MM.1S (cell line): ENCODE measurements at regions not wholly inside any gene's neighbourhood (a gene's known extent, or its start where the extent isn't known, plus 50 kb on each side); places are given as distances from the start of the nearest gene placed in this dataset.

Experiments
- DNase-seq: peaks from one replicate; pipeline ENCODE4 v3.0.0-alpha.2; 2015
- H2AFZ ChIP-seq: fragments of 300-600 bp; sonication (generic); 2 replicates; pipeline ENCODE4 v1.6.0; 2016; ENCODE audit warnings: antibody characterized with exemption, low read length
- H3F3A ChIP-seq: fragments of 300-600 bp; sonication (generic); 2 replicates; pipeline ENCODE4 v1.6.1; 2016; ENCODE audit warnings: mild to moderate bottlenecking, antibody characterized with exemption, low read length, moderate library complexity, mixed read lengths; ENCODE audit not compliant: insufficient read depth
- H3K27ac ChIP-seq: fragments of 300-600 bp; sonication (generic); 2 replicates; pipeline ENCODE4 v1.5.1; 2016; ENCODE audit warnings: mild to moderate bottlenecking, low read length
- H3K27me3 ChIP-seq: fragments of 300-600 bp; sonication (generic); replicated peaks from 2 replicates; pipeline ENCODE4 v1.6.0; 2016; ENCODE audit warnings: low read length; ENCODE audit not compliant: insufficient read depth
- H3K36me3 ChIP-seq: fragments of 300-600 bp; sonication (generic); replicated peaks from 2 replicates; pipeline ENCODE4 v1.6.1; 2016; ENCODE audit warnings: mild to moderate bottlenecking, low read length, mixed read lengths; ENCODE audit not compliant: insufficient read depth
- H3K4me1 ChIP-seq: fragments of 300-600 bp; sonication (generic); 2 replicates; pipeline ENCODE4 v1.6.1; 2016; ENCODE audit warnings: low read length, mixed read lengths
- H3K4me2 ChIP-seq: fragments of 300-600 bp; sonication (generic); 2 replicates; pipeline ENCODE4 v1.6.0; 2016; ENCODE audit warnings: low read depth, low read length
- H3K4me3 ChIP-seq: fragments of 300-600 bp; sonication (generic); 2 replicates; pipeline ENCODE4 v1.5.1; 2016; ENCODE audit warnings: low read length, mixed read lengths
- H3K79me2 ChIP-seq: fragments of 300-600 bp; sonication (generic); 2 replicates; pipeline ENCODE4 v1.6.1; 2016; ENCODE audit warnings: mixed run types, low read length, mixed read lengths
- H3K9ac ChIP-seq: fragments of 300-600 bp; sonication (generic); 2 replicates; pipeline ENCODE4 v1.6.1; 2016; ENCODE audit warnings: low read length, mixed read lengths
- H3K9me2 ChIP-seq: fragments of 300-600 bp; sonication (generic); replicated peaks from 2 replicates; pipeline ENCODE4 v1.6.1; 2016; ENCODE audit warnings: mild to moderate bottlenecking, low read length, mixed read lengths; ENCODE audit not compliant: insufficient read depth
- H3K9me3 ChIP-seq: fragments of 300-600 bp; sonication (generic); replicated peaks from 2 replicates; pipeline ENCODE4 v1.6.1; 2016; ENCODE audit warnings: mild to moderate bottlenecking, low read length, mixed read lengths; ENCODE audit not compliant: insufficient read depth
- H4K20me1 ChIP-seq: fragments of 300-600 bp; sonication (generic); 2 replicates; pipeline ENCODE4 v1.6.1; 2016; ENCODE audit warnings: mild to moderate bottlenecking, low read length, moderate library complexity, mixed read lengths; ENCODE audit not compliant: insufficient read depth
- EZH2 ChIP-seq: fragments of 300-600 bp; sonication (generic); optimal IDR thresholded peaks from 2 replicates; pipeline ENCODE3; 2017; ENCODE audit warnings: low read depth, mild to moderate bottlenecking, antibody characterized with exemption, low read length, mixed read lengths
- EZH2phosphoT487 ChIP-seq: fragments of 300-600 bp; sonication (generic); IDR thresholded peaks from 2 replicates; pipeline ENCODE4 v1.6.1; 2018; ENCODE audit warnings: antibody characterized with exemption, low read length
- TF ChIP-seq, protein P1 (sequence below): fragments of 300-600 bp; sonication (generic); IDR thresholded peaks from 2 replicates; pipeline ENCODE4 v1.5.1; 2016; ENCODE audit warnings: antibody characterized with exemption, low read length, mixed read lengths

DNA sequence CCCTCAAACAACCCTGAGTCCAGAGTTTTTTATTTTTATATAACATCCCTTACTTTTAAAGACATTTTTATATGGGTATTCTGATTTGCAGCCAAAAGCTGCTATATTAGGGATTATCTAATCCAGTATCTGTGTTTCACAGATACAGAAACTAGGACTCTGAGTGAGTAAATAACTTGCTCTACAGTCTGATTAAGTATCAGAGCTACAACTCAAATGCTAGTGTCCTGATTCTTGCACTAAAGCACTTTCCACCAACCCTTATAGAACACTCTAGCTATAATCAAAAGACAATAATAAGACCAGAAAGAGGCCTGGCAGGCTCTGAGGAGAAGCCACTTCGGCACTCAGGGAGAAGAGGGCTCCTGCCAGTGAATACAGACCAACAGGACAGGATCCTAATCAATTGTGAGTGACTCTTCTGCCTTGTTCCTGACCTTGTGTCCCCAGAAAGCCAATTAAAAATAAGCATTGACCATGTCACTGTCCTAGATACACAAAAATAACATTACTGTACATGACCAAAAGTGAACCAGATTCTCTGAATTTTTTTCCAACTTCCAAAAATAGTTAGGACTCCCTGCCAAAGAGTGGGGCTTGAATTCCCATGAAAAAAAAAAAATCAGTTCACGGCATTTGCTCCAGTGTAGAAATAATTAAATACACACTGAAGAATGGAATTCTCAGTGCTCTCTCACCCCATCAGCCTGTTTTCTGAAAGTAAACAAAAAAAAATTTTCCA is 63.6 kb upstream of the MAP3K1 start:
- Histone ChIP-seq H3K36me3 (no peaks in the 10 kb centered on the region), H3K4me1 (peaks cover 14% of the 10 kb centered on the region), H3K27me3 (no peaks in the 10 kb centered on the region), H3K9me2 (no peaks in the 10 kb centered on the region), H4K20me1 (no peaks in the 10 kb centered on the region), H3K4me3 (no peak overlapping the region), H3K9me3 (no peaks in the 10 kb centered on the region), H3K79me2 (no peaks in the 10 kb centered on the region), H3K4me2 (no peak overlapping the region), H3F3A (peaks cover 6% of the 10 kb centered on the region; the same call in 1 of the 2 replicates), H3K9ac (no peak overlapping the region), H3K27ac (no peak overlapping the region), H2AFZ (no peak overlapping the region)
- DNase-seq, result no peak
- TF ChIP-seq, protein P1, sequence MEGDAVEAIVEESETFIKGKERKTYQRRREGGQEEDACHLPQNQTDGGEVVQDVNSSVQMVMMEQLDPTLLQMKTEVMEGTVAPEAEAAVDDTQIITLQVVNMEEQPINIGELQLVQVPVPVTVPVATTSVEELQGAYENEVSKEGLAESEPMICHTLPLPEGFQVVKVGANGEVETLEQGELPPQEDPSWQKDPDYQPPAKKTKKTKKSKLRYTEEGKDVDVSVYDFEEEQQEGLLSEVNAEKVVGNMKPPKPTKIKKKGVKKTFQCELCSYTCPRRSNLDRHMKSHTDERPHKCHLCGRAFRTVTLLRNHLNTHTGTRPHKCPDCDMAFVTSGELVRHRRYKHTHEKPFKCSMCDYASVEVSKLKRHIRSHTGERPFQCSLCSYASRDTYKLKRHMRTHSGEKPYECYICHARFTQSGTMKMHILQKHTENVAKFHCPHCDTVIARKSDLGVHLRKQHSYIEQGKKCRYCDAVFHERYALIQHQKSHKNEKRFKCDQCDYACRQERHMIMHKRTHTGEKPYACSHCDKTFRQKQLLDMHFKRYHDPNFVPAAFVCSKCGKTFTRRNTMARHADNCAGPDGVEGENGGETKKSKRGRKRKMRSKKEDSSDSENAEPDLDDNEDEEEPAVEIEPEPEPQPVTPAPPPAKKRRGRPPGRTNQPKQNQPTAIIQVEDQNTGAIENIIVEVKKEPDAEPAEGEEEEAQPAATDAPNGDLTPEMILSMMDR, result no peak
- TF ChIP-seq EZH2phosphoT487 (no peak), EZH2 (no peak)

DNA sequence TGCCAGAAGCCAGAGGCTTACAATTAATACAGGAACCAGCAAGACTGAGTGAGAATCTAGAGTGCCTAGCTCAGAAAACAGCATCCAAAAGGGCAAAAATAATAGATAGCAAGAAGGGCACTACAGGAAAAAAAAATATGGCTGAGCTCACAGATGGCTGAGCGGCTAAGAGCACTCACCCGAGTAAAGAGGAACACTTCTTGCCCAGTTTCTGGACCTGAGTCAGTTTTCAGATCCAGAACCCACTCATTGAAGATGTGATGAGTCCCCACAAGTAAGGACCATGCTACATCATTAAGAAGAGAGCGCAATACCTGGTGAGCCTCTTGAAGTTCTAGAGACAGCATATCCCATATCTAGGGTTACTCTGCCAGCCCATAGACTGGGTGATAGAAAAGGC is 65.5 kb upstream of the MAP3K1 start:
- H3F3A ChIP-seq, result peaks cover 6% of the 10 kb centered on the region; the same call in 1 of the 2 replicates
- no peaks in the 10 kb centered on the region for H4K20me1 ChIP-seq
- H3K9me2 ChIP-seq, result no peaks in the 10 kb centered on the region
- no peaks in the 10 kb centered on the region for H3K36me3 ChIP-seq
- no peak overlapping the region for H3K9ac ChIP-seq
- no peaks in the 10 kb centered on the region for H3K79me2 ChIP-seq
- H2AFZ ChIP-seq, result no peak overlapping the region
- no peak overlapping the region for H3K4me2 ChIP-seq
- no peaks in the 10 kb centered on the region for H3K9me3 ChIP-seq
- no peak overlapping the region for H3K27ac ChIP-seq
- H3K4me1 ChIP-seq, result peaks cover 16% of the 10 kb centered on the region
- no peak overlapping the region for H3K4me3 ChIP-seq
- DNase-seq, result no peak
- TF ChIP-seq EZH2, result no peak
- H3K27me3 ChIP-seq, result no peaks in the 10 kb centered on the region

DNA sequence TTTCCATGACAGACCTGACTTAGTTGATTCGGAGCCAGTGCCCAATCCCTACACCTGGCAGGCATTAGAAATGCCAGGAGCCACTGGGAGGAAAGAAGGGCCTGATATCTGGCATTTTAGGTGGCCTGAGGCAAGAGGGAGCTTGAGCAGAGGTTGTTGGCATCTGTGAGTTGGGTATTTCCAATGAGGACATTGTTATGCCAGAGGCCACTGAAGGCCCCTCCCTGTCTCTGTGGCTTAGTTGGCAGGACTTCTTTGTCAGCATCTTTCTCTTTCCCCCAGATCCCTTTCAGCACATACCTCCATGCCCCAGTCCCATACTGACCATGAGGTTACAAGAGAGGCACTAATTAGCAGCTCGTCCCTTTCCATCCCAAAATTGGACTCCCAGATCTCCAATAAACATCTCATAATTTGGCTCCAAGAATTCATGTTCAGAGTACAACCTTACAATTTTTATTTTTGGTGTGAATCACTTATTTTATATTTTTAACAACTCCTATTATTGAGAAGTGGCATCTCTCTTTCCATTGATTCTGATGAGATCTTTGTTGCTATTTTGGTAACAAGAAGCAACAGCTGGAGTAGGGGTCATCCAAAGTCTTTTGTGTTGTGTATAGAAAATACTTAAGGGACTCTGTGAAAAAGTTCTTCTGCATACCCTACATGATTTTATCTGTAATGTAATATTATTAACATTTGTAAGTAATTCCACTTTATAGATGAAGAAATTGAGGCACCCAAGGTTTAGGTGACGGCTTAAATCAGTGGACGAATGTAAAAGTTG is 68.6 kb upstream of the MAP3K1 start:
- Histone ChIP-seq H2AFZ (no peak overlapping the region), H3K4me1 (peaks cover 7% of the 10 kb centered on the region), H3K4me2 (no peak overlapping the region), H3K79me2 (no peaks in the 10 kb centered on the region), H3K9me2 (no peaks in the 10 kb centered on the region), H3K27me3 (no peaks in the 10 kb centered on the region), H3F3A (no peaks in the 10 kb centered on the region), H3K27ac (no peak overlapping the region), H3K9me3 (no peaks in the 10 kb centered on the region), H3K4me3 (no peak overlapping the region), H3K9ac (no peak overlapping the region), H3K36me3 (no peaks in the 10 kb centered on the region), H4K20me1 (no peaks in the 10 kb centered on the region)
- TF ChIP-seq, protein P1, result no peak
- TF ChIP-seq EZH2, result no peak
- no peak for TF ChIP-seq EZH2phosphoT487
- peak; percentile 33 for DNase-seq

DNA sequence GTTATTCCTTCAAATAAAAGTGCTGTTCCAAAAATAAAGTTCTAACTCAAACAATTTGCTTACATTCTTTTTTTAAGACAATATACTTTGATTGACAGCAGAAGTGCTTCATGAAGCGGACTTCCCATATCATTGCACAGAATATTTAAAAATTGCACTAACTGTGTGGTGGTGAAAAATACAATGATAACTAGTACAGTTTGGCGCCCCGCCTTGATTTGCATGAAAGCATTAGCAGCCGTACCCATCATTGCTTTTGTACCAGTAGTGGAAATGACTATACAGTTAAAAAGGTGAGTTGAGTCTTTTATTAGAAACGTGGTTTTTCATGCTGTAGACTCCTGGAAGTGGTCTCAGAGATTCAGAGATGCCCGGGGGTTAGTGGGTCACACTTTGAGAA is 69.5 kb upstream of the MAP3K1 start:
- Histone ChIP-seq H3K4me3 (no peak overlapping the region), H3K36me3 (no peaks in the 10 kb centered on the region), H4K20me1 (no peaks in the 10 kb centered on the region), H3K4me1 (peaks cover 7% of the 10 kb centered on the region), H3K9me3 (no peaks in the 10 kb centered on the region), H3K9ac (no peak overlapping the region), H3F3A (no peaks in the 10 kb centered on the region), H3K27ac (no peak overlapping the region), H3K79me2 (no peaks in the 10 kb centered on the region), H3K9me2 (no peaks in the 10 kb centered on the region), H3K4me2 (no peak overlapping the region), H2AFZ (no peak overlapping the region), H3K27me3 (no peaks in the 10 kb centered on the region)
- TF ChIP-seq EZH2phosphoT487 (no peak), EZH2 (no peak)
- TF ChIP-seq, protein P1, result no peak
- DNase-seq, result no peak
